DOHH2 (cell line): ENCODE measurements at regions not wholly inside any gene's neighbourhood (a gene's known extent, or its start where the extent isn't known, plus 50 kb on each side); places are given as distances from the start of the nearest gene placed in this dataset.

Experiments used
- CTCF ChIP-seq: fragments of 200-600 bp; sonication (generic); IDR thresholded peaks from one replicate; pipeline ENCODE4 v1.5.1; 2014; ENCODE audit warnings: antibody characterized with exemption, mild to moderate bottlenecking, low read depth, low read length; ENCODE audit not compliant: poor library complexity, severe bottlenecking
- EZH2phosphoT487 ChIP-seq: fragments of 200-600 bp; sonication (generic); IDR thresholded peaks from 2 replicates; pipeline ENCODE4 v1.6.1; 2017; ENCODE audit warnings: borderline replicate concordance, mild to moderate bottlenecking, antibody characterized with exemption, low read length, moderate library complexity, mixed read lengths

DNA sequence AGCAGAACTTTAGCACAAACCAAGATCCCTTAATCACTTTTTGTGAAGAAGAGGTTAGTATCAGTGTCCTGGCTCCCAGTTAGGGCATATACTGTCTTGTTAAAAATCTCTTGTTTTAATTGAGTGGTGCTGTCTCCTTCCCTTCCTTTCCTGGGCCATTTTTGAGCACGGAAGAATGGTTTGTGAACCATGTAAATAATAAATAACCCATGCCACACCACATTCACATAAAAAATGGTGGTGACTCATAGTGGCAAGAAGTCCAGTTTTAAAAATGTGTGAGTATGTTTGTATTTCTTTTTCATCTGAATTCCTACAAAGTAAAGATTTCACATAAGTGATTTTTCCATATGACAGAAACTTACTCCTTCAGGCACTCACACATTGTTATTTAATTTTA is 59.1 kb upstream of the SPRED1 start:
- TF ChIP-seq CTCF: no peak
- TF ChIP-seq EZH2phosphoT487: no peak
